Activated T-cell treated with anti-CD3 and anti-CD28 coated beads, Interleukin-2, amount 50 U/mL, for 4 hours (primary cell): ENCODE measurements at regions not wholly inside any gene's neighbourhood (a gene's known extent, or its start where the extent isn't known, plus 50 kb on each side); places are given as distances from the start of the nearest gene placed in this dataset.
A peak's percentile ranks its signal among the peaks of the same experiment; 100 is the strongest.
"Not testable (repeated sequence)": the region's sequence is repeated elsewhere in the genome, so short reads cannot be mapped to it uniquely, and the experiment has no call there.

Source experiments
- ATAC-seq, 2 donors: fragments of 200-7000 bp; cut with Tn5 transposase; one replicate each; pipeline ENCODE4 v1.10.0; 2021
- DNase-seq: peaks from one replicate; pipeline ENCODE4 v3.0.0-alpha.2; 2020
- H3K27me3 Mint-ChIP-seq: one replicate; pipeline ENCODE4 v1.8.0; 2021; ENCODE audit warnings: low read depth, mixed read lengths
- H3K36me3 Mint-ChIP-seq: one replicate; pipeline ENCODE4 v1.8.0; 2022; ENCODE audit warnings: mixed read lengths; ENCODE audit not compliant: insufficient read depth
- H3K4me1 Mint-ChIP-seq: one replicate; pipeline ENCODE4 v1.8.0; 2021; ENCODE audit warnings: low read depth, mixed read lengths
- H3K4me3 Mint-ChIP-seq: one replicate; pipeline ENCODE4 v1.8.0; 2021; ENCODE audit warnings: mild to moderate bottlenecking, moderate library complexity, mixed read lengths
- H3K9me3 Mint-ChIP-seq: one replicate; pipeline ENCODE4 v1.8.0; 2021; ENCODE audit warnings: mixed read lengths

DNA sequence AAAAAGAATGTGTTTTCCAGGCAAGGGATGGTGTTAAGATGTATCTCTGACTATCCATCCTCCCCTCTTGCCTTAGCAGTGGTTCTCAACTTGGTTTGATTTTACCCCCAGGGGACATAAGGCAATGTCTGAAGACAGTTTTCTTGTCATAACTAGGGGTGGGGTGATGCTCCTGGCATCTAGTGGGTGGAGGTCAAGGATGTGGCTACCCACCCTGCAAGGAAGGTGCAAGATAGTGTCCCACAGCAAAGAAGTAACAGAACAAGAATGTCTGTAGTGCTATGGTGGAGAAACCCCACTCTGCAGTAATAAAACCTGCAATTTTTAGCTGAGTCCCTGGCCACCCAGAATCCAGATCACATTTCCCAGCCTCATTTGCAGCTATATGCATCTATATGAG is 81.2 kb upstream of the TBL1X start:
- no peak overlapping the region for H3K4me3 Mint-ChIP-seq
- peaks cover 2% of the 10 kb centered on the region for H3K4me1 Mint-ChIP-seq
- ATAC-seq = no peak
- no peak for DNase-seq
- H3K27me3 Mint-ChIP-seq = no peaks in the 10 kb centered on the region
- H3K9me3 Mint-ChIP-seq = no peaks in the 10 kb centered on the region
- no peaks in the 10 kb centered on the region for H3K36me3 Mint-ChIP-seq

DNA sequence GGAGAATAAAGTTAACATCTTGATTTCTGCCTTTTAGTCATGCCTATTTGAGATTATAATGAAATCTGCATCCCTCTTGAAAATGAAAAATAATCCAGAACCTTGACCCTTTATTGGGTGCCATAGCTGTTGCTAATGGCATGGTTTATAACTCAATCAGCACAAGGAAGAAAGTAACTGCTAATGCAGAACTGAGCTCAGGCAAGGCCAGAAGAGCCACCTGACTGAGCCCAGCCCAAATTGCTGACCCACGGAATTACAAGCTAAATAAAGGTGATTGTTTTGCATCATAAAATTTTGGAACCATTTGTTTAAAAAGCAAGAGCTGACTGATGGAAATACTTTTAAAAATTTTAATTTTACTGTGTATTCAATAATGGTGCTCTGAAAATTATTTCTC is 76.4 kb upstream of the TBL1X start:
- DNase-seq (no peak), ATAC-seq (no peak)
- Mint-ChIP-seq H3K9me3 (no peaks in the 10 kb centered on the region), H3K4me3 (no peak overlapping the region), H3K4me1 (no peaks in the 10 kb centered on the region), H3K27me3 (no peaks in the 10 kb centered on the region), H3K36me3 (no peaks in the 10 kb centered on the region)

DNA sequence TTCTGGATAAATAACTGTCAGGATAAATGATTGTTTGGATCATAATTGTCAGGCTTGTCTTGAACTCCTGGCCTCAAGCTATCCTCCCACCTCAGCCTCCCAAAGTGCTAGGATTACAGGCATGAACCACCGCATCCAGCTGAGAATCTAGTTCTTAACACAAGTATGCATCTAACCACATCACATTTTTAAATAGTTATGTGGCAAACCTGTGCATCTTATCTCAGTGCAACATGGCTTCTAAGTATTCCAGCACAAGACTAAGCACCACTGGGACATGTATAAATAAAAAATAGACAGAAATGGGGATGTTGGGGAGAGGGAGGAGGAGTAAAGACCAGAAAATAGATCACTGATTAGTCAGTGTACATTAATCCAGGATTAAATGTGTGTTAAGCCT is 74.7 kb upstream of the TBL1X start:
- H3K4me3 Mint-ChIP-seq = no peak overlapping the region
- no peaks in the 10 kb centered on the region for H3K36me3 Mint-ChIP-seq
- no peak for ATAC-seq
- H3K4me1 Mint-ChIP-seq = no peaks in the 10 kb centered on the region
- H3K9me3 Mint-ChIP-seq = no peaks in the 10 kb centered on the region
- no peak for DNase-seq
- no peaks in the 10 kb centered on the region for H3K27me3 Mint-ChIP-seq

DNA sequence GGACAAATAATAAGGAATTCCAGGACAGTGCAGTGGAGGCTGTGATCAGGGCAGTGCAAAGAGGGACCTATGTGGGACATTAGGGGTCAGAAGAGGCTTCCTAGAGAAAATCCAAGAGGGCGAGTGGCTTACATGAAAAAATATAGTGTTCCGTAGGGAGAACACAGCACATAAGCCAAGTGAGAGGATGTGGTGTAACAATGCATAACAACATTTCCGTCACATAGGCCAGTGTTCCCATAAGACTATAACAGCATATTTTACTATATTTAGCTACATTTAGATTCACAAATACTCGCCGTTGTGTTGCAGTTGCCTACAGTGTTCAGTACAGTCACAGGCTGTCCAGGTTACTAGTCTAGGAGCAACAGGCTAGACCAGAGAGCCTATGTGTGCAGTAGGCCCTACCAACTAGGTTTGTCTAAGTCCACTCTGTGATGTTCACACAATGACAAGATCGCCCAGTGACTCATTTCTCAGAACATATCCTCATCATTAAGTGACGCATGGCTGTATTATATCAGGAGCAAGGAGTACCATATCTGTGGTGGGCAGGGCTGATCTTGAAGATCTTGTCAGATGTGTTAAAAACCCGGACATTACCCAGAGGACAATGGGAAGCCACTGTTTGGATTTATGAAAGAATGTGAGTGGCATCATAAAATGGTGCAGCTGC is 74.0 kb upstream of the TBL1X start:
- no peaks in the 10 kb centered on the region for H3K9me3 Mint-ChIP-seq
- ATAC-seq (no peak), DNase-seq (no peak)
- no peaks in the 10 kb centered on the region for H3K4me1 Mint-ChIP-seq
- no peaks in the 10 kb centered on the region for H3K36me3 Mint-ChIP-seq
- H3K27me3 Mint-ChIP-seq = no peaks in the 10 kb centered on the region
- no peak overlapping the region for H3K4me3 Mint-ChIP-seq

DNA sequence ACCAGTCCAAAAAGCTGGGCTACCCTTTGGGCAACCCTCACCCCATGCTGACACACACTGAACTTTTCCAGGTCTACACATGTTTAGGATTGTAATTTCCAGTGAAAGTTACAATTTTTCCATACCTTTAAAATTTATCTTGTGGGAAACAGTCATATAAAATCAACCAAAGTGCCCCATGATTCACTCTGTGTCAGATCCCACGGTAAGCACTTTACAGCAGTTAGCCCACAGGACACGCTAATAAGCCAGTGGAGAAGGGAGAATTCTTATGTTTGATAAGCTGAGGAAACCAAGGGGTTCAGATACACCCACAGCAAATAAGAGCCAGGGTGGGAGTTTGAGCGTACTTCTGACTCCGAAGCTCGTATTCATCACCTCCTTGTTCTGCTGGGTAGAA is 72.4 kb upstream of the TBL1X start:
- H3K9me3 Mint-ChIP-seq = no peaks in the 10 kb centered on the region
- H3K36me3 Mint-ChIP-seq = no peaks in the 10 kb centered on the region
- H3K4me1 Mint-ChIP-seq = no peaks in the 10 kb centered on the region
- DNase-seq = no peak
- no peaks in the 10 kb centered on the region for H3K27me3 Mint-ChIP-seq
- H3K4me3 Mint-ChIP-seq = no peak overlapping the region
- no peak for ATAC-seq

DNA sequence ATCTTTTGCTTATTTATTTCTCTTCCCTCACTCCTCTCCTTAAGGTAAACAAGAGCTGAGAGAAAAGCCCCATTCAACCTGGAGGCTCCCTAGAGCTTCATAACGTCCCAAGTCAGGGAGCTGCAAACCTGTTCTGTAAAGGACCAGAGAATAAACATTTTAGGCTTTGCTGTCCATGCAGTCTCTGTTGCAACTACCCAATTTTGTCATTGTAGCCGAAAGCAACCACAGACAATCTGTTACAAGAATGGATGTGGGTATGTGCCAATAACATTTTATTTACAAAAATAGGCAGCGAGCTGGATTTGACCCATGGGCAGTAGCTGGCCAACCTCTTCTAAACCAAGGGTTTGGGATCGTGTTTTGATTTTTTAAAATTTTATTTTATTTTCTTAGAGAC is 71.3 kb upstream of the TBL1X start:
- no peak for DNase-seq
- no peak overlapping the region for H3K4me3 Mint-ChIP-seq
- no peak for ATAC-seq
- no peaks in the 10 kb centered on the region for H3K36me3 Mint-ChIP-seq
- H3K9me3 Mint-ChIP-seq = no peaks in the 10 kb centered on the region
- H3K27me3 Mint-ChIP-seq = no peaks in the 10 kb centered on the region
- H3K4me1 Mint-ChIP-seq = no peaks in the 10 kb centered on the region

DNA sequence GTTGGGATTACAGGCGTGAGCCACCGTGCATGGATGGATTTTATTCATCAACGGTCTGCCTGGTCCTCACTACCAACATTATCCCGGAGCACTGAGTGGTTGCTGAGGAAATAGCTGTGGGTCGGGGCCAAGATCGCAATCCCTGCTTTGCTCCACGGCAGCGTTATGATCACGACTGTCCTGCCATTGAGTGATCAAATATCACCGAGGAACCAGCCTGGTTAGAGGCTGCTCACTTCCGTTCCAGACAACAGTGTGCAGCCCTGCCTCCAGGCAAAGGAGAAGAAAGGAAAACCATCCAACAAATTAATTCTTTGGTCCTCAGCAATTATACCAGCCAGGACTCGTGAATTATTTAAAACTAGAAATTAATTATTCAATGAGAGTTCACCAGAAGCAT is 70.6 kb upstream of the TBL1X start:
- Mint-ChIP-seq H3K4me1 (no peaks in the 10 kb centered on the region), H3K4me3 (no peak overlapping the region), H3K36me3 (no peaks in the 10 kb centered on the region), H3K9me3 (no peaks in the 10 kb centered on the region), H3K27me3 (no peaks in the 10 kb centered on the region)
- ATAC-seq (no peak), DNase-seq (no peak)

DNA sequence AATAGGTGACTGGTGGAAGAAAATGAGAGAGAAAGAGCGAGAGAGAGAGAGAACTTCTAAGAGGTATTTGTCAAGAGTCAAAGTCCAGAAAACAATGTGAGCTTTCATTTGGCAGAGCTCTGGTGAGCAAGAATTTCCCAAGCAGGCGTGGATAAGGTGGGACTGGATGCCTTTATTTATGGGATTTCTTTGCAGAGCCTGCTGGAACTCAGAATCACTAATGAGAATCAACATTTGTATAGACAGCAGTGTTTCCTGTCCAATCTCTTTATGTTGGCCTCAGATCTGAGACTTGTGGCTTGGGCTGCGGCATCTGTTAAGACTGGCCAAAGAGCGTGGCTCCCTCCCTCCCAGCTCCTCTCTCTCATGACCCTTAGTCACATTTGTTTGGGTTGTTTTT is 67.9 kb upstream of the TBL1X start:
- no peak for DNase-seq
- Mint-ChIP-seq H3K4me1 (no peaks in the 10 kb centered on the region), H3K9me3 (no peaks in the 10 kb centered on the region), H3K4me3 (no peak overlapping the region), H3K36me3 (no peaks in the 10 kb centered on the region), H3K27me3 (no peaks in the 10 kb centered on the region)
- no peak for ATAC-seq

DNA sequence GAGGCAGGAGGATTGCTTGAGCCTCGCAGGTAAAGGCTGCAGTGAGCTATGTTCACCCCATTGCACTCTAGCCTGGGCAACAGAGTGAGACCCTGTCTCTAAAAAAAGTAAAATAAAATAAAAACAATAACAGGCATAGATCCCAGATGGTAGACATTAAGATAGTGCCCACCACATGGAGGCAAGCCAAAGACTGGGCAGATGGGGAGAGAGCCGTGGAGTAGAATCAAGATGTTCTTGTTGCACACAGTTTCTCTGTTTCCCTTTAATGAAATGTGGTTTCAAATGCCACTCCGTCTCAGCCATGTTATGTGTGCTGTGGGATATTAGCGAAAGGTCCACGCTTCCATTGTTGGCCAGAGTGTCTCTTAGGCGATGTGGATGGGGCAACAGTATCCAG is 63.8 kb upstream of the TBL1X start:
- Mint-ChIP-seq H3K9me3 (no peaks in the 10 kb centered on the region), H3K27me3 (no peaks in the 10 kb centered on the region), H3K36me3 (no peaks in the 10 kb centered on the region), H3K4me1 (no peaks in the 10 kb centered on the region), H3K4me3 (no peak overlapping the region)
- ATAC-seq = no peak
- DNase-seq = no peak

DNA sequence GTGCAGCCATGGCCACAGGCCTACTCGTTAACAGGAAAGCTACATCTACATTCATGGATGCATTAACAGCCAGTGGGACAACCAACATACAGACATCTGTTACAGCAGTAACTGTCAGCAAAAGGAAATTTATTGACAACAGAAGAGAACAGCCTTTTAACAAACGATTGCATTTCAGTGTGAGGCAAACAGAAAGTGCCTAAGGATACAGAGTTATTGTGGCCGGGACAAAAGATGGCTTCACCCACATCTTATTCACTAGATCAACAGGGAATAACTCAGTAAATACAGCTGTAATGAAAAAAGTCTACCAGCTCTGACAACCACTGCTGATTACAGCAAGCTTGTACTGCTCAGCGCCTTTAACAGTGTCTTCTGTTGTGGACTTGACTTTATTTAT is 61.5 kb upstream of the TBL1X start:
- H3K4me3 Mint-ChIP-seq = no peak overlapping the region
- H3K9me3 Mint-ChIP-seq = no peaks in the 10 kb centered on the region
- H3K27me3 Mint-ChIP-seq = no peaks in the 10 kb centered on the region
- ATAC-seq (no peak), DNase-seq (no peak)
- no peaks in the 10 kb centered on the region for H3K4me1 Mint-ChIP-seq
- no peaks in the 10 kb centered on the region for H3K36me3 Mint-ChIP-seq

DNA sequence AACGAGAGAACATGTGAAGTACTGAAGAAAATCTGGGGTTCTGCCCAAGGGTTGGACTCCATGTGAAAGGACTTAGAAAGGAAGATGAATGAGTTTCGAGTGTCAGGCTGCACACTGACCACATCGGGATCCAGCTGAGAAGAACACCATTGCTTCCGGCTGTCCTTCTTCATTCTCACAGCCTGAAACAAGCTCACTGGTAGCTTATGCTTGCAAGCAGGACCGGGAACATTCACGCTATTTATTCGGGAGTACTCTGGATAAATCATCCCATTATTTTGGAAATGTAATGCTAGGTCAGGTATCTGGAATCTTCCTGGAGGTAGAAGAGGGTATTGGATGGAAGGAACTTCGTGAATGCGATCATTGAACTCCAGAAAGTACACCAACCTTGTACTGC is 59.2 kb upstream of the TBL1X start:
- H3K36me3 Mint-ChIP-seq, H3K4me1 Mint-ChIP-seq, H3K9me3 Mint-ChIP-seq, H3K4me3 Mint-ChIP-seq, H3K27me3 Mint-ChIP-seq, ATAC-seq: not testable (repeated sequence)
- peak; percentile 5 for DNase-seq

DNA sequence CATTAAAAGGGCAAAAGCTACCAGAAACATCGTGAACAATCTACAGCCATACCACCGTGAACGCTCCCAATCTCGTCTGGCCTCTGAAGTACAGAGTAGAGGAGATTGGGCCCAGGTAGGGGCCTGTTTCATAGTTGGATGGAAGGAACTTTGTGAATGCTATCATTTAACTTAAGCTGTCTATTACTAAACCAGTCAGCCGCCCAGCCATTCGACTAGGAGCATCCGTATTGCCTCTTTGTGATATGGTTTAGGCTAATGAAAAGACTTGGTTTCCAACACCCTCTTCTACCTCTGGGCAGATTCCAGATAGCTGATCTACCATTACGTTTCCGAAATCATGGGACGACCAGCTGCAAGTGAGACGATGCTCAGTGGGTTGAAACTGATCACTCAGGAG is 54.0 kb upstream of the TBL1X start:
- DNase-seq, H3K4me3 Mint-ChIP-seq, H3K9me3 Mint-ChIP-seq, ATAC-seq, H3K36me3 Mint-ChIP-seq, H3K27me3 Mint-ChIP-seq, H3K4me1 Mint-ChIP-seq: not testable (repeated sequence)

DNA sequence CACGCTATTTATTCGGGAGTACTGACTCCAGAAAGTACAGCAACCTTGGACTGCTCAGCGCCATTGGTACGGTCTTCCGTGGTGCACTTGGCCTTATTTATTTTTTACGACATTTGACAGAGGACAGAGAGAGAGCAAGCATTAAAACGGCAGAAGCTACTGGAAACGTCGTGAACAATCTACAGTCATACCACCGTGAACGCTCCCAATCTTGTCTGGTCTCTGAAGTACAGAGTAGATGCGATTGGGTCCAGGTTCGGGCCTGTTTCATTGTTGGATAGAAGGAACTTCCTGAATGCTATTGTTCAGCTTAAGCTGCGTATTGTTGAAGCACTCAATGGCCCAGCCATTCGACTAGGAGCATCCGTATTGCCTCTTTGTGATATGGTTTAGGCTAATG is 53.2 kb upstream of the TBL1X start:
- H3K4me1 Mint-ChIP-seq, H3K4me3 Mint-ChIP-seq, DNase-seq: not testable (repeated sequence)

DNA sequence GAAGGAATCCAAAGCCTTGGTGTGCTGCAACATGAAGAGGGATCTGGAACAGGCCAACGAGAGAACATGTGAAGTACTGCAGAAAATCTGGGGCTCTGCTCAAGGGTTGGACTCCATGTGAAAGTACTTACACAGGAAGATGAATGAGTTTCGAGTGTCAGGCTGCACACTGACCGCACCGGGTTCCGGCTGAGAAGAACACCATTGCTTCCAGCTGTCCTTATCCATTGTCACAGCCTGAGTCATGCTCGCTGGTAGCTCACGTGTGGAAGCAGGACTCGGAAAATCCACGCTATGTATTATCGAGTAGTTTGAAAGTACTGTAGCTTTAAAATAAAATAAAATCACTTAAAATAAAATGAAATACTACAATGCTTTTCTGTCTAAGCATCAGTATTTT is 50.4 kb upstream of the TBL1X start:
- ATAC-seq = no peak
- Mint-ChIP-seq H3K4me3 (no peak overlapping the region), H3K9me3 (no peaks in the 10 kb centered on the region), H3K4me1 (no peaks in the 10 kb centered on the region), H3K27me3 (no peaks in the 10 kb centered on the region), H3K36me3 (no peaks in the 10 kb centered on the region)
- no peak for DNase-seq

More for the DNA sequence above, 53.2 kb upstream of the TBL1X start:
- ATAC-seq, H3K27me3 Mint-ChIP-seq, H3K36me3 Mint-ChIP-seq, H3K9me3 Mint-ChIP-seq: not testable (repeated sequence)
